NCI-H1092 treated with DMSO at 0.1 percent for 48 hours (cell line): ENCODE measurements at regions not wholly inside any gene's neighbourhood (a gene's known extent, or its start where the extent isn't known, plus 50 kb on each side); places are given as distances from the start of the nearest gene placed in this dataset.

Source experiments
- DNase-seq: peaks from one replicate; lab custom pipeline; 2025; lab: John Stamatoyannopoulos, UW

DNA sequence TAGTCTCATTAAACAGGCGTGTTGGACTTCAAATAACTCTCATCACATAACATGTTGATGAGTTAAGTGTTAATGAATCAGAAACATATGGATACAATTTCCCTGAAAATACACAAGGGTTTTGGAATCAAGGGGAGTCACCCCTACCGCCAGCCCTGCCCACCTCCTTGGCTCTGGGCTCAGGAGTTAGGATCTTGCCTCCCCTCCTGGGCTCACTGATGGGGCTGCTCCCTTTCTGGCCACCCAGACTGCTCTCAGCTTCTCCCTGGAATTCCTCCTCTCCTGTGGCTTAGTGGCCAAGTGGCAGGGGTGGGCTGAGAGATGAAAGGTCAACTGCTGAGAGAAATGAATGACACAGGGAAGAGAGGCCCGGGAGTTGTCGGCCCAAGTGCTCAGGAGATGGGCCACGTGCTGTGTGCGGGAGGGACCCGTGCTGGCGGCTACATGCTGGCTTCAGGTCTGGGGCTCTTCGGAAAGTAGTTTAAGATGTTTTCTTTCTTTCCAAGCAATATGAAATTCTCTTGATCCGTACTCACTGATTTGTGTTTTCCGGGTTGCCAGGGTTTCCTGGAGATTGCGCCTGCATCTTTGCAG lies 55.8 kb upstream of the TNP1 start:
- no peak for DNase-seq

DNA sequence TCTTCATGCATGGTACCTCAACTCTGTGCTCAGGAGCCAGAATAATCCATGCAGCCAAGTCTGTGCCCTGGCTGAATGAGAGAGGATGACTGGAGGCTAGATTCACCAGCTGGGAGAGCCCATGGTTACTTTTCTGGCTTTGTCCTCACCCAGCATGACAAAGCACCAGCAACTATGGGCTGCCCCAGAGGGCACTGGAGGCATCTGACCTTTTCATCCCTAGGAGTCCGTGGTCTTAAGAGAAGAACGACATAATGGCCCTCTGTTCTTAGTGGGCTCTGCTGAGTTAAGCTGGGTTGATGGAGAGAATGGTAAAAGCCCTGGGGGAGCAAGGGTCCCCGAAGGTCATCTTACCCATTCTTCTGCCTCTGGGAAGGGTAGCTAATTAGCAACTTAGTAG lies 54.6 kb upstream of the TNP1 start:
- no peak for DNase-seq

DNA sequence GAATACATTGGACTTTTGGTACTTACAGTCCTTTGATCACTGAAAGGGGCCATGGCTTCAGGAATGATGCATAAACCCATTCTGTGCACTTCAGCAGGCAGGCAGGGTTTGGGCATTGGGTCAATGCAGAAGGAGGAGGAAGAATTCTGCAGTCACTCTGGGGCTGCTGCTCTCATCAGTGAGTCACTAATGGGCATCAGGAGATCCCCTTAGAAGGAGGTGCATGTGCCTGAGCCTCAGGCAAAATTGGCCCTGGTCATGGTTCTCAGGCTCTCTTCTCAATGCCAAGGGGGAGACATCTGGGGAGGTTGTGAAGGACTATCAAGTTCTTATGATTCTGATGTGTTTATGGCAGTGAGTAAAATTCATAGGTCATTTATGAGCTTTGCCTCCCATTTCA lies 52.0 kb upstream of the TNP1 start:
- DNase-seq = no peak

DNA sequence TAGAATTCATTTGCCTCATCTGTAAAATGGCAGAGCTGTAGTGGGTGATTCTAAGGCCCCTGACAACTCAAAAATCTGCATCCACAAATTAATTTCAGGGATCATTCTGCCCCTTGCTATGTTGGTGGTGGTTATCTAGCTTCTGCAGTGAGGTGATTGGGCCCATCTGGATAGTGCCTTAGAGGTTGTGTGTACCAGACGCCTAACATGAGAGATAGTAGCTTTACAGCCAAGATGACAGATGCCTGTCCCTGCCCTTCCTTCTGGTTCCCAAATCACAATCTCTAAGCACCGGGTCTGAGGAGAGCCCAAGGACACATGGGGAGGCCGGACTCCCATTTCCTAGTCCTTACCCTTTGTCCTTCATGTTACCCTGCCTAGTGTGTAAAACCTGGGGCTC lies 51.1 kb upstream of the TNP1 start:
- no peak for DNase-seq

DNA sequence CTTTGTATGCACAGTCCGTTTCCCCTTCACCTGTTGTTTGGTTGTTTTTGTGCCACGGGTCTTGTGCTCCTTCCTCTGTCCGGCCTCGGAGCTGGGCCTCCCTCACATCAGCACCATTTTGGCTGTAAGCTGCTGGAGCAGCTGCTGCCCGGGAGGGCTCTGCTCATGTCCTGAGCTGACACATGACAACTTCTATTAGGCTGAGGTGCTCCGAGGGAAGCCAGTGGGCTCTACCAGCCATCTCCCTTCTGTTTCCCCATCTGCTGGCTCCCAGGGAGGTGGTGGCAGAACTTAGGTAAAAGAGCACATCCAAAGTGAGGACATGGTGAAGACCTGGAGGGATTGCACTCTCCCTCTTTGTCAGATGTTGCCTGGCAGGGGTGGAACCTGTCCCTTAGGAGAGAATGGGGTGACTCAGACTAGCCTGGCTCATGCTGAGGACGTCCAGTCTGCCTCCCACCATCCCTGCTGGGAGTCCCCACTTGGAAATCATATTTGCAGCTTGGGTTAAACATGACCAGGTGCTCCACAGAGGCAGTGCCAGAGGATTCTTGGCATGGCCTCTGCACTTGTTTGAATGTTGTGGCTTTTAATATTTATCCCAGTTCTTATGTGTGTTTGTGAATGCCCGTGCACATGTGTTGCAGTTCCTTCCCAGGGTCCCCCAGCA lies 49.8 kb upstream of the TNP1 start:
- peak; percentile 32 for DNase-seq
